CD8-positive, alpha-beta memory T cell (primary cell): ENCODE measurements at regions not wholly inside any gene's neighbourhood (a gene's known extent, or its start where the extent isn't known, plus 50 kb on each side); places are given as distances from the start of the nearest gene placed in this dataset.

Experiments used
- CTCF ChIA-PET: fragments of 350-600 bp; sonication (Branson Sonifier 250); formaldehyde crosslinking; loops from one replicate; lab custom pipeline; 2021; ENCODE audit warnings: antibody characterized with exemption; lab: Charles Lee
- POLR2A ChIA-PET: fragments of 350-600 bp; sonication (Branson Sonifier 250); formaldehyde crosslinking; loops from one replicate; lab custom pipeline; 2021; ENCODE audit warnings: antibody characterized with exemption; lab: Charles Lee
- DNase-seq, 5 donors: peaks; one replicate each; pipeline versions ENCODE4 v3.0.0 to v3.0.0-alpha.2; 2020 to 2022; ENCODE audit warnings: mixed read lengths in 1 of 5
- H3K27ac ChIP-seq: one replicate; pipeline ENCODE4 v1.7.0; 2013; ENCODE audit warnings: low read depth, mild to moderate bottlenecking, low read length, moderate library complexity
- H3K27me3 ChIP-seq: 2 replicates; pipeline ENCODE4 v1.7.0; 2013; ENCODE audit warnings: low read length, mild to moderate bottlenecking; ENCODE audit not compliant: insufficient read depth, poor library complexity, severe bottlenecking
- H3K36me3 ChIP-seq: 2 replicates; pipeline ENCODE4 v1.7.0; 2013; ENCODE audit warnings: mild to moderate bottlenecking, low read length, moderate library complexity; ENCODE audit not compliant: insufficient read depth
- H3K4me1 ChIP-seq: 2 replicates; pipeline ENCODE4 v1.7.0; 2013; ENCODE audit warnings: mild to moderate bottlenecking, low read length, moderate library complexity; ENCODE audit not compliant: insufficient read depth
- H3K4me3 ChIP-seq: 2 replicates; pipeline ENCODE4 v1.7.0; 2013; ENCODE audit warnings: mild to moderate bottlenecking, low read length
- H3K9me3 ChIP-seq: 2 replicates; pipeline ENCODE4 v1.7.0; 2013; ENCODE audit warnings: mild to moderate bottlenecking, low read length
- H3K27ac Mint-ChIP-seq, 8 donors: one replicate each; pipeline ENCODE4 v1.8.0; 2020 to 2021; ENCODE audit warnings: mixed read lengths in 8 of 8, mild to moderate bottlenecking in 6 of 8, inconsistent platforms in 3 of 8, moderate library complexity in 3 of 8
- H3K27me3 Mint-ChIP-seq, 2 donors: one replicate each; pipeline ENCODE4 v1.8.0; 2020 to 2021; ENCODE audit warnings: mixed read lengths in 2 of 2, mild to moderate bottlenecking in 1 of 2, moderate library complexity in 1 of 2
- H3K36me3 Mint-ChIP-seq, 3 donors: one replicate each; pipeline ENCODE4 v1.8.0; 2020 to 2021; ENCODE audit warnings: mixed read lengths in 3 of 3, inconsistent platforms in 1 of 3, mild to moderate bottlenecking in 1 of 3
- H3K4me1 Mint-ChIP-seq, 3 donors: one replicate each; pipeline ENCODE4 v1.8.0; 2020 to 2021; ENCODE audit warnings: mixed read lengths in 3 of 3, inconsistent platforms in 1 of 3, mild to moderate bottlenecking in 1 of 3
- H3K4me3 Mint-ChIP-seq, 7 donors: one replicate each; pipeline ENCODE4 v1.8.0; 2020 to 2021; ENCODE audit warnings: mixed read lengths in 7 of 7, mild to moderate bottlenecking in 6 of 7, moderate library complexity in 4 of 7, inconsistent platforms in 2 of 7
- H3K9me3 Mint-ChIP-seq, 5 donors: one replicate each; pipeline ENCODE4 v1.8.0; 2020 to 2022; ENCODE audit warnings: mixed read lengths in 5 of 5, mild to moderate bottlenecking in 3 of 5, moderate library complexity in 2 of 5, inconsistent platforms in 1 of 5

DNA sequence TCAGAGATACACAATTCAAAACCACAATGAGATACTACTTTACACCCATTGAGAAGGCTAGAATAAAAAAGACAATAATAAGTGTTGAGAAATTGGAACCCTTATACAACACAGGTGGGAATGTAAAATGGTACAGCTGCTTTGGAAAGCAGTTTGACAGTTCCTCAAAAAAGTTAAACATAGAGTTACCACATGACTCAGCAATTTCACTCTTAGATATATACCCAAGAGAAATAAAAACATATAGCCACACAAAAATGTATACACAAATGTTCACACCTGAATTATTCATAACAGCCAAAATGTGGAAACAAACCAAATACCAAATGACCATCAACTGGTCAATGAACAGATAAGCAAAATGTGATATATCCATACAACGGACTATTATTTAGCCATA lies 161.1 kb upstream of the PLN start:
- CTCF ChIA-PET = no interaction called here
- Histone ChIP-seq H3K4me3 (no peak overlapping the region), H3K9me3 (no peaks in the 10 kb centered on the region), H3K27me3 (no peaks in the 10 kb centered on the region), H3K4me1 (no peaks in the 10 kb centered on the region), H3K27ac (no peak overlapping the region), H3K36me3 (no peaks in the 10 kb centered on the region)
- Mint-ChIP-seq H3K27me3 (peaks cover 0 to 1% of the 10 kb centered on the region in 2 donors), H3K4me3 (no peak overlapping the region), H3K4me1 (no peaks in the 10 kb centered on the region), H3K27ac (no peak overlapping the region), H3K36me3 (peaks cover 0 to 9% (median 2%) of the 10 kb centered on the region in 3 donors), H3K9me3 (no peaks in the 10 kb centered on the region)
- no peak for DNase-seq
- POLR2A ChIA-PET = no interaction called here

GRCh38 chr6:118387921-118388701 lies 160.0 kb upstream of the PLN start:
- no peaks in the 10 kb centered on the region for H3K36me3 ChIP-seq
- Mint-ChIP-seq H3K36me3 (peaks cover 0 to 9% (median 2%) of the 10 kb centered on the region in 3 donors), H3K27me3 (peaks cover 0 to under 1% of the 10 kb centered on the region in 2 donors), H3K9me3 (no peaks in the 10 kb centered on the region), H3K27ac (no peak overlapping the region), H3K4me1 (no peaks in the 10 kb centered on the region), H3K4me3 (no peak overlapping the region)
- DNase-seq = no peak
- no peaks in the 10 kb centered on the region for H3K27me3 ChIP-seq
- no peaks in the 10 kb centered on the region for H3K9me3 ChIP-seq
- no peaks in the 10 kb centered on the region for H3K4me1 ChIP-seq
- ChIA-PET POLR2A (no interaction called here), CTCF (no interaction called here)
- no peak overlapping the region for H3K27ac ChIP-seq
- H3K4me3 ChIP-seq = no peak overlapping the region

GRCh38 chr6:118391086-118391485 lies 157.0 kb upstream of the PLN start:
- ChIA-PET CTCF (no interaction called here), POLR2A (interaction anchor here (0.6 kb wide), 1 partner anchor 356 kb away, joined by 3 read pairs; no protein-coding TSS in a partner anchor)
- Histone ChIP-seq H3K27me3 (no peaks in the 10 kb centered on the region), H3K9me3 (no peaks in the 10 kb centered on the region), H3K36me3 (no peaks in the 10 kb centered on the region), H3K4me3 (no peak overlapping the region), H3K27ac (no peak overlapping the region), H3K4me1 (no peaks in the 10 kb centered on the region)
- H3K27ac Mint-ChIP-seq = no peak overlapping the region
- H3K27me3 Mint-ChIP-seq = no peaks in the 10 kb centered on the region
- no peaks in the 10 kb centered on the region for H3K4me1 Mint-ChIP-seq
- H3K9me3 Mint-ChIP-seq = peaks cover 0 to 3% (median 0%) of the 10 kb centered on the region in 5 donors
- H3K4me3 Mint-ChIP-seq = no peak overlapping the region
- H3K36me3 Mint-ChIP-seq = peaks cover 0 to 9% (median 4%) of the 10 kb centered on the region in 3 donors
- no peak for DNase-seq

GRCh38 chr6:118394106-118394505 lies 154.0 kb upstream of the PLN start:
- Mint-ChIP-seq H3K36me3 (peaks cover 0 to 6% (median 5%) of the 10 kb centered on the region in 3 donors), H3K9me3 (peaks cover 0 to 3% (median 0%) of the 10 kb centered on the region in 5 donors)
- CTCF ChIA-PET = no interaction called here

GRCh38 chr6:118396969-118397368 lies 151.1 kb upstream of the PLN start:
- Mint-ChIP-seq H3K9me3 (peaks cover 0 to 3% (median 0%) of the 10 kb centered on the region in 5 donors), H3K4me1 (no peaks in the 10 kb centered on the region), H3K27me3 (no peaks in the 10 kb centered on the region), H3K4me3 (no peak overlapping the region), H3K27ac (no peak overlapping the region), H3K36me3 (peaks cover 0 to 8% (median 7%) of the 10 kb centered on the region in 3 donors)
- ChIA-PET CTCF (no interaction called here), POLR2A (no interaction called here)
- Histone ChIP-seq H3K36me3 (no peaks in the 10 kb centered on the region), H3K4me3 (no peak overlapping the region), H3K4me1 (no peaks in the 10 kb centered on the region), H3K27me3 (no peaks in the 10 kb centered on the region), H3K27ac (no peak overlapping the region), H3K9me3 (no peaks in the 10 kb centered on the region)
- no peak for DNase-seq

More at GRCh38 chr6:118394106-118394505, 154.0 kb upstream of the PLN start:
- H3K4me1 Mint-ChIP-seq = no peaks in the 10 kb centered on the region
- Histone ChIP-seq H3K36me3 (no peaks in the 10 kb centered on the region), H3K27ac (no peak overlapping the region), H3K27me3 (no peaks in the 10 kb centered on the region), H3K4me3 (no peak overlapping the region), H3K4me1 (no peaks in the 10 kb centered on the region), H3K9me3 (no peaks in the 10 kb centered on the region)
- no peaks in the 10 kb centered on the region for H3K27me3 Mint-ChIP-seq
- POLR2A ChIA-PET = no interaction called here
- no peak for DNase-seq
- no peak overlapping the region for H3K27ac Mint-ChIP-seq
- no peak overlapping the region for H3K4me3 Mint-ChIP-seq

GRCh38 chr6:118397671-118398465 lies 150.2 kb upstream of the PLN start:
- POLR2A ChIA-PET = no interaction called here
- peaks cover 0 to 3% (median 0%) of the 10 kb centered on the region in 5 donors for H3K9me3 Mint-ChIP-seq
- H3K36me3 Mint-ChIP-seq = peaks cover 0 to 8% (median 8%) of the 10 kb centered on the region in 3 donors
- Histone ChIP-seq H3K27me3 (no peaks in the 10 kb centered on the region), H3K9me3 (no peaks in the 10 kb centered on the region), H3K27ac (no peak overlapping the region), H3K4me1 (no peaks in the 10 kb centered on the region), H3K4me3 (no peak overlapping the region), H3K36me3 (no peaks in the 10 kb centered on the region)
- H3K4me3 Mint-ChIP-seq = no peak overlapping the region
- no peaks in the 10 kb centered on the region for H3K4me1 Mint-ChIP-seq
- DNase-seq = no peak
- CTCF ChIA-PET = no interaction called here
- no peaks in the 10 kb centered on the region for H3K27me3 Mint-ChIP-seq
- H3K27ac Mint-ChIP-seq = no peak overlapping the region

DNA sequence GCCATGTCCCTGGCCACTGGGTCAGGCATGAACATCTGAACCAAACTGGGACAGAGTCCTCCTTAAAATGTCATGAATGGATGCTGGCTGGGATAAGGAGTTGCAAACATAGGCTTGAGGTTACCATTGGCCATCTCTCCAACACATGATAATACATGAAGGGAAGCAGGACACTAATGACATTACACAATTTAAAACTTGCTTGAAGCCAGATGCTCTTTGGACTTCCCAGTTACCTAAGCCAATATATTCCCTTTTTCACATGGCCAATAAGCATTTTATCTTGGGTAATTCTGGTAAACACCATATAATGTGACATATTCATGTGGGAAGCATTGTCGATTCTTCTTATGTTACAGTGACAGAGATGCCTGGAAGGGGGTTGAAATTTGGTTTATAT lies 148.0 kb upstream of the PLN start:
- DNase-seq = no peak
- H3K36me3 ChIP-seq = no peaks in the 10 kb centered on the region
- H3K4me1 ChIP-seq = no peaks in the 10 kb centered on the region
- no peak overlapping the region for H3K27ac ChIP-seq
- POLR2A ChIA-PET = no interaction called here
- H3K4me1 Mint-ChIP-seq = no peaks in the 10 kb centered on the region
- peaks cover 0 to 8% (median 4%) of the 10 kb centered on the region in 3 donors for H3K36me3 Mint-ChIP-seq
- no peak overlapping the region for H3K4me3 ChIP-seq
- no peak overlapping the region for H3K4me3 Mint-ChIP-seq
- CTCF ChIA-PET = no interaction called here
- H3K27me3 ChIP-seq = no peaks in the 10 kb centered on the region
- no peaks in the 10 kb centered on the region for H3K27me3 Mint-ChIP-seq
- H3K27ac Mint-ChIP-seq = no peak overlapping the region
- H3K9me3 Mint-ChIP-seq = no peaks in the 10 kb centered on the region
- H3K9me3 ChIP-seq = no peaks in the 10 kb centered on the region

GRCh38 chr6:118400582-118400981 lies 147.5 kb upstream of the PLN start:
- Histone ChIP-seq H3K36me3 (no peaks in the 10 kb centered on the region), H3K27me3 (no peaks in the 10 kb centered on the region), H3K27ac (no peak overlapping the region), H3K4me3 (no peak overlapping the region), H3K4me1 (no peaks in the 10 kb centered on the region), H3K9me3 (no peaks in the 10 kb centered on the region)
- H3K36me3 Mint-ChIP-seq = peaks cover 0 to 8% (median 4%) of the 10 kb centered on the region in 3 donors
- H3K27ac Mint-ChIP-seq = no peak overlapping the region
- H3K27me3 Mint-ChIP-seq = no peaks in the 10 kb centered on the region
- H3K9me3 Mint-ChIP-seq = no peaks in the 10 kb centered on the region
- ChIA-PET POLR2A (no interaction called here), CTCF (no interaction called here)
- no peak for DNase-seq
- H3K4me3 Mint-ChIP-seq = no peak overlapping the region
- no peaks in the 10 kb centered on the region for H3K4me1 Mint-ChIP-seq
